CD14-positive monocyte (primary cell): ENCODE measurements at regions not wholly inside any gene's neighbourhood (a gene's known extent, or its start where the extent isn't known, plus 50 kb on each side); places are given as distances from the start of the nearest gene placed in this dataset.

Experiments
- DNase-seq, 3 donors: peaks; one replicate each; pipeline ENCODE4 v3.0.0-alpha.2; 2011 to 2022
- H2AFZ ChIP-seq: 2 replicates; pipeline ENCODE4 v1.6.0; 2012; ENCODE audit warnings: mild to moderate bottlenecking, low read depth, low read length, inconsistent platforms; ENCODE audit not compliant: insufficient read depth, poor library complexity, severe bottlenecking
- H3K27ac ChIP-seq, 2 donors: 1 replicate in 1 of 2; 2 replicates in 1 of 2; pipeline ENCODE4 v1.5.1; 2012 to 2013; ENCODE audit warnings: low read length in 2 of 2, control low read depth in 1 of 2, inconsistent platforms in 1 of 2, low read depth in 1 of 2, mild to moderate bottlenecking in 1 of 2
- H3K27me3 ChIP-seq, 2 donors: one replicate each; pipeline versions ENCODE4 v1.6.0 to v1.6.1; 2011 to 2013; ENCODE audit warnings: low read length in 2 of 2; ENCODE audit not compliant: control insufficient read depth in 2 of 2, insufficient read depth in 2 of 2
- H3K36me3 ChIP-seq, 2 donors: replicated peaks in 1 of 2; 1 replicate in 1 of 2; 2 replicates in 1 of 2; pipeline versions ENCODE4 v1.5.1 to v1.6.1; 2012 to 2013; ENCODE audit warnings: low read length in 2 of 2, control low read depth in 1 of 2, inconsistent platforms in 1 of 2, mild to moderate bottlenecking in 1 of 2; ENCODE audit not compliant: insufficient read depth in 2 of 2, control insufficient read depth in 1 of 2
- H3K4me1 ChIP-seq, 2 donors: 1 replicate in 1 of 2; 2 replicates in 1 of 2; pipeline versions ENCODE4 v1.5.1 to v1.6.1; 2012 to 2013; ENCODE audit warnings: low read length in 2 of 2, control low read depth in 1 of 2, inconsistent platforms in 1 of 2, mild to moderate bottlenecking in 1 of 2, moderate library complexity in 1 of 2; ENCODE audit not compliant: insufficient read depth in 2 of 2, control insufficient read depth in 1 of 2
- H3K4me2 ChIP-seq: replicated peaks from 2 replicates; pipeline ENCODE3; 2012; ENCODE audit warnings: low read length, moderate library complexity, mild to moderate bottlenecking; ENCODE audit not compliant: poor library complexity, severe bottlenecking; ENCODE audit errors: extremely low read depth
- H3K4me3 ChIP-seq, 3 experiments: fragments of 200-600 bp in 1 of 3; sonication (generic) in 1 of 3; replicated peaks in 1 of 3; 1 replicate in 2 of 3; 2 replicates in 1 of 3; pipeline ENCODE4 v1.5.1; 2011 to 2013; ENCODE audit warnings: low read length in 3 of 3, mild to moderate bottlenecking in 3 of 3, control low read depth in 2 of 3, low read depth in 2 of 3, inconsistent platforms in 1 of 3, moderate library complexity in 1 of 3
- H3K79me2 ChIP-seq: 2 replicates; pipeline ENCODE4 v1.6.0; 2012; ENCODE audit warnings: mild to moderate bottlenecking, control low read depth, inconsistent platforms, low read length, moderate library complexity; ENCODE audit not compliant: insufficient read depth
- H3K9ac ChIP-seq: 2 replicates; pipeline ENCODE4 v1.6.0; 2017; ENCODE audit warnings: low read length, mild to moderate bottlenecking; ENCODE audit not compliant: insufficient read depth, poor library complexity, severe bottlenecking
- H3K9me3 ChIP-seq, 2 donors: replicated peaks in 1 of 2; 1 replicate in 1 of 2; 2 replicates in 1 of 2; pipeline versions ENCODE4 v1.5.1 to v1.6.1; 2012 to 2013; ENCODE audit warnings: low read length in 2 of 2, control low read depth in 1 of 2; ENCODE audit not compliant: control insufficient read depth in 1 of 2, insufficient read depth in 1 of 2
- H4K20me1 ChIP-seq: 2 replicates; pipeline ENCODE4 v1.6.0; 2012; ENCODE audit warnings: mild to moderate bottlenecking, low read length, control low read depth, moderate library complexity; ENCODE audit not compliant: insufficient read depth
- H3K27ac Mint-ChIP-seq, 7 donors: one replicate each; pipeline ENCODE4 v1.8.0; 2020; ENCODE audit warnings: mild to moderate bottlenecking in 7 of 7, mixed read lengths in 7 of 7, moderate library complexity in 6 of 7, inconsistent platforms in 2 of 7
- H3K27me3 Mint-ChIP-seq, 3 donors: one replicate each; pipeline ENCODE4 v1.8.0; 2021 to 2022; ENCODE audit warnings: low read depth in 3 of 3, mild to moderate bottlenecking in 3 of 3, mixed read lengths in 3 of 3, moderate library complexity in 3 of 3, inconsistent platforms in 1 of 3
- H3K36me3 Mint-ChIP-seq, 2 donors: one replicate each; pipeline ENCODE4 v1.8.0; 2020; ENCODE audit warnings: mixed read lengths in 2 of 2, inconsistent platforms in 1 of 2, mild to moderate bottlenecking in 1 of 2
- H3K4me1 Mint-ChIP-seq: one replicate; pipeline ENCODE4 v1.8.0; 2020; ENCODE audit warnings: mild to moderate bottlenecking, mixed read lengths
- H3K4me3 Mint-ChIP-seq, 2 donors: one replicate each; pipeline ENCODE4 v1.8.0; 2020; ENCODE audit warnings: mild to moderate bottlenecking in 2 of 2, mixed read lengths in 2 of 2, moderate library complexity in 1 of 2
- H3K9me3 Mint-ChIP-seq, 7 donors: one replicate each; pipeline ENCODE4 v1.8.0; 2020 to 2022; ENCODE audit warnings: mixed read lengths in 7 of 7, mild to moderate bottlenecking in 6 of 7, moderate library complexity in 6 of 7, inconsistent platforms in 2 of 7
- CTCF ChIP-seq: fragments of 200-600 bp; IDR thresholded peaks from one replicate; pipeline ENCODE4 v1.8.0; 2022; ENCODE audit warnings: antibody characterized with exemption, mild to moderate bottlenecking
- WGBS: methylation state at CpG from one replicate; pipeline ENCODE4 v1.1.5; 2013; ENCODE audit warnings: missing lambda C conversion rate; ENCODE audit not compliant: insufficient coverage; 5-methylcytosine and 5-hydroxymethylcytosine counted together
- intact Hi-C, 2 donors: fragments of 100-400 bp; cut with micrococcal nuclease; formaldehyde crosslinking; loops; one replicate each; pipeline versions ENCODE4 v1.15.0 to v1.15.1; 2023

- Histone ChIP-seq H3K36me3 (no peaks in the 10 kb centered on the region), H3K9me3 (peaks cover 3 to 6% of the 10 kb centered on the region in 2 donors), H3K27ac (no peak overlapping the region), H3K9ac (no peak overlapping the region), H4K20me1 (no peaks in the 10 kb centered on the region), H3K27me3 (no peaks in the 10 kb centered on the region), H3K4me3 (no peak overlapping the region), H3K4me2 (no peak overlapping the region), H3K79me2 (no peaks in the 10 kb centered on the region), H2AFZ (no peak overlapping the region), H3K4me1 (no peaks in the 10 kb centered on the region)
- no peak for TF ChIP-seq CTCF
- no peak overlapping the region for H3K27ac Mint-ChIP-seq
- 100% methylated on average over 1 of the region's 3 CpGs for WGBS
- no peaks in the 10 kb centered on the region for H3K36me3 Mint-ChIP-seq
- peaks cover 0 to 1% (median 0%) of the 10 kb centered on the region in 3 donors for H3K27me3 Mint-ChIP-seq
- H3K4me3 Mint-ChIP-seq: no peak overlapping the region
- DNase-seq: no peak
- intact Hi-C loops: no loop called here
- H3K4me1 Mint-ChIP-seq: no peaks in the 10 kb centered on the region
- H3K9me3 Mint-ChIP-seq: peaks cover 0 to 9% (median 2%) of the 10 kb centered on the region in 7 donors
These were observed 477.1 kb downstream of the IGSF11 start for GRCh38 chr3:118557513-118557912.

- no peak overlapping the region for H3K4me3 ChIP-seq
- no peaks in the 10 kb centered on the region for H3K79me2 ChIP-seq
- H3K4me2 ChIP-seq: no peak overlapping the region
- Mint-ChIP-seq H3K4me3 (no peak overlapping the region), H3K36me3 (no peaks in the 10 kb centered on the region), H3K4me1 (no peaks in the 10 kb centered on the region), H3K27ac (no peak overlapping the region), H3K9me3 (peaks cover 0 to 8% (median 1%) of the 10 kb centered on the region in 7 donors), H3K27me3 (peaks cover 0 to 1% (median 0%) of the 10 kb centered on the region in 3 donors)
- H4K20me1 ChIP-seq: no peaks in the 10 kb centered on the region
- no peak overlapping the region for H3K9ac ChIP-seq
- H3K4me1 ChIP-seq: no peaks in the 10 kb centered on the region
- H3K27me3 ChIP-seq: no peaks in the 10 kb centered on the region
- no peak overlapping the region for H2AFZ ChIP-seq
- WGBS: no CpG with 5 or more reads among the region's 1 CpG
- no peak overlapping the region for H3K27ac ChIP-seq
- no peaks in the 10 kb centered on the region for H3K36me3 ChIP-seq
- peaks cover 0 to 3% of the 10 kb centered on the region in 2 donors for H3K9me3 ChIP-seq
- TF ChIP-seq CTCF: no peak
- intact Hi-C loops: no loop called here
- DNase-seq: no peak
These were observed 475.4 kb downstream of the IGSF11 start for GRCh38 chr3:118559286-118559685.
